WERI-Rb-1 (cell line): ENCODE measurements at regions not wholly inside any gene's neighbourhood (a gene's known extent, or its start where the extent isn't known, plus 50 kb on each side); places are given as distances from the start of the nearest gene placed in this dataset.

Experiments used
- DNase-seq: peaks from one replicate; pipeline ENCODE4 v3.0.0-alpha.2; 2020
- H3K27ac ChIP-seq: fragments of 250-450 bp; sonication (Bioruptor Pico); 2 replicates; pipeline ENCODE4 v1.5.1; 2020; ENCODE audit warnings: mild to moderate bottlenecking, moderate library complexity
- H3K27me3 ChIP-seq: fragments of 250-450 bp; sonication (Bioruptor Pico); 2 replicates; pipeline ENCODE4 v1.5.1; 2021; ENCODE audit warnings: mild to moderate bottlenecking, low read depth, moderate library complexity; ENCODE audit not compliant: insufficient read depth, severe bottlenecking
- H3K36me3 ChIP-seq: fragments of 250-450 bp; sonication (Bioruptor Pico); 2 replicates; pipeline ENCODE4 v1.5.1; 2020; ENCODE audit warnings: mild to moderate bottlenecking, moderate library complexity
- H3K4me3 ChIP-seq: 2 replicates; pipeline ENCODE4 v1.5.1; 2011; ENCODE audit warnings: low read depth, mild to moderate bottlenecking, control low read depth, low read length
- H3K9me3 ChIP-seq: fragments of 250-450 bp; sonication (Bioruptor Pico); 2 replicates; pipeline ENCODE4 v1.5.1; 2021; ENCODE audit warnings: mild to moderate bottlenecking, moderate library complexity; ENCODE audit not compliant: severe bottlenecking
- TF ChIP-seq, protein P1 (sequence below): IDR thresholded peaks from 2 replicates; pipeline ENCODE4 v1.5.1; 2011; ENCODE audit warnings: low read depth, mild to moderate bottlenecking, control low read depth, inconsistent platforms, low read length

DNA sequence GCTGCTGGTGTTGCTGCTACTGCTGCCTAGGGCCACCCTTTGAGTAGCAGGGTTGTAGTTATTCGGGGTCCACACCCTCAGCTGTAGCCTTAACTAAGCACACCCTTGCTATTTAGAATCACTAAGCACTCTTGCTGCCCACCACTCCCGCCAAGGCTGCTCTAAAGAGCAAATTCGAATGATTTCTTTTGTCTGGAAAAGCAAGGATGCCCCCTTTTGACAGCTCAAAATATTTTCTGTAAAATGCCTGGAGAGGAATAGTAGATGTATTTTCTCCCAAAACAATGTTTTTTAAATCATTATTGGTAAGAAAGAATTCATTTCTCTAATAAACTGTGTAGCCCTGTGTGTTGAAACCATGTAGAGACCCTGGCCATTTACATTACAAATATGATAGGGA lies 80.8 kb upstream of the PAPOLG start:
- DNase-seq = no peak
- TF ChIP-seq, protein P1, sequence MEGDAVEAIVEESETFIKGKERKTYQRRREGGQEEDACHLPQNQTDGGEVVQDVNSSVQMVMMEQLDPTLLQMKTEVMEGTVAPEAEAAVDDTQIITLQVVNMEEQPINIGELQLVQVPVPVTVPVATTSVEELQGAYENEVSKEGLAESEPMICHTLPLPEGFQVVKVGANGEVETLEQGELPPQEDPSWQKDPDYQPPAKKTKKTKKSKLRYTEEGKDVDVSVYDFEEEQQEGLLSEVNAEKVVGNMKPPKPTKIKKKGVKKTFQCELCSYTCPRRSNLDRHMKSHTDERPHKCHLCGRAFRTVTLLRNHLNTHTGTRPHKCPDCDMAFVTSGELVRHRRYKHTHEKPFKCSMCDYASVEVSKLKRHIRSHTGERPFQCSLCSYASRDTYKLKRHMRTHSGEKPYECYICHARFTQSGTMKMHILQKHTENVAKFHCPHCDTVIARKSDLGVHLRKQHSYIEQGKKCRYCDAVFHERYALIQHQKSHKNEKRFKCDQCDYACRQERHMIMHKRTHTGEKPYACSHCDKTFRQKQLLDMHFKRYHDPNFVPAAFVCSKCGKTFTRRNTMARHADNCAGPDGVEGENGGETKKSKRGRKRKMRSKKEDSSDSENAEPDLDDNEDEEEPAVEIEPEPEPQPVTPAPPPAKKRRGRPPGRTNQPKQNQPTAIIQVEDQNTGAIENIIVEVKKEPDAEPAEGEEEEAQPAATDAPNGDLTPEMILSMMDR = 0 out of 2 replicates have a peak, but pooled peaks have one; percentile 0
- H3K9me3 ChIP-seq = no peaks in the 10 kb centered on the region
- no peak overlapping the region for H3K27ac ChIP-seq
- no peaks in the 10 kb centered on the region for H3K36me3 ChIP-seq
- H3K4me3 ChIP-seq = no peak overlapping the region
- H3K27me3 ChIP-seq = peaks cover 17% of the 10 kb centered on the region

DNA sequence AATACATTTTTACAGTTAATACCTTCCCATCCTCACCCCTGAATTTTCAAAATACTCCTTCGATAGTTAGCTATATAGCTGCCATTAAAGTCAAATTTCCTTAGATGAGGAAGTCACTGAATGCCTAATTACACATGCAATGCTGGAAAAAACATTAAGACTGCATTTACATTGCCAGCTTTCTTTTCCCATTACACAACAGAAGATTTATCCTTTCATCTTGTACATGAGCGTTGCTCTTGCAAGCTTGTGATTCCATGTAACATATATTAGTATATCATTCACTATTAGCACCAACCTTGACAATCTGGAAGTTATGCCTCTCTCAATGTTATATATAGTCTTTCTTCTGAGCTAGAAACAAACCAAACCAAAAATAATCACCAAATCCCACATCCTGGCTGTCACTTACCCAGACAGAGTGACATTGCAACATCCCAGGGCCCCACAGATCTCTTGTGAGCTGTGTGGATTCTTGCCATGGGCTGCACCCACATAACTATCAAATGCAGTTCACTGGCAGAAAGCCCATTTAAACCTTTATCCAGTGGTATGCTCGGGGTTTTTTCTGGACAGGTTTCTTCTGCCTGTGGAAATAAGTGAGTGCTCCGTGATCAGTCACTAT lies 79.2 kb upstream of the PAPOLG start:
- Histone ChIP-seq H3K9me3 (peaks cover 4% of the 10 kb centered on the region), H3K4me3 (no peak overlapping the region), H3K36me3 (no peaks in the 10 kb centered on the region), H3K27me3 (peaks cover 10% of the 10 kb centered on the region), H3K27ac (no peak overlapping the region)
- TF ChIP-seq, protein P1 = no peak
- no peak for DNase-seq

DNA sequence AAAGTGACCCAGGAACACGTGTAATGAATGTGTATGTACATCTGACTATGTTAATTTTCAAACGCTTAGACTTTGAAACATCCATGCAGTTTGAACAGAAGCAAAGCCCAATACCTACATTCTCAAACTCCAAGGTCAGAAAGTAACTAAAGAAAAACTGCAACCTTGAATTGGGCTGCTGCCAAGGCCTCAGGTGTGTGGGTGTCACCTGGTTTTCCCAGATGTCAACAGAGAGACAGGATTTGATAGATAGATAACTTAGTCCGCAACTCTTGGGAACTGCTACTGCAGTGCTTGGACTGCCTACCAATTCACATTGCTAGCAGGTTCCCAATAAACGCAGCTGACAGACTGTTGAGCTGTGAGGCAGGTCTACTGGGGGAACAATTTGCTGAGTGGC lies 78.7 kb upstream of the PAPOLG start:
- no peak for DNase-seq

DNA sequence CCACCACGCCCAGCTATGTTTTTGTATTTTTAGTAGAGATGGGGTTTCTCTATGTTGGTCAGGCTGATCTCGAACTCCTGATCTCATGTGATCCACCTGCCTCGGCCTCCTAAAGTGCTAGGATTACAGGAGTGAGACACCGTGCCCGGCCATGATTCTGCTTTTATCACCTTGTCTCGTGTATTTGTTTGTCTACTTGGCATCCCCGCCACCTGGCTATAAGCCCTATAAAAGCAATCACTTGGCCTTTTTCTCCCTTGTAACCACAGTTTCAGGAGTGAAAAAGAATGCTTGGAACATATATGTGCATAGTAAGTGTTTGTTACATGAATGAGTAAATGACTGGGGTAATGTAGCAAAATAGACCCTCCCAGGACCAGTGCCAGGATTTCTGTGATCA lies 77.5 kb upstream of the PAPOLG start:
- no peak overlapping the region for H3K4me3 ChIP-seq
- no peaks in the 10 kb centered on the region for H3K36me3 ChIP-seq
- TF ChIP-seq, protein P1 = no peak
- H3K27me3 ChIP-seq = no peaks in the 10 kb centered on the region
- peaks cover 4% of the 10 kb centered on the region for H3K9me3 ChIP-seq
- no peak overlapping the region for H3K27ac ChIP-seq
- no peak for DNase-seq

More for the DNA sequence above, 78.7 kb upstream of the PAPOLG start:
- Histone ChIP-seq H3K27me3 (peaks cover 4% of the 10 kb centered on the region), H3K36me3 (no peaks in the 10 kb centered on the region), H3K4me3 (no peak overlapping the region), H3K27ac (no peak overlapping the region), H3K9me3 (peaks cover 4% of the 10 kb centered on the region)
- TF ChIP-seq, protein P1 = no peak

DNA sequence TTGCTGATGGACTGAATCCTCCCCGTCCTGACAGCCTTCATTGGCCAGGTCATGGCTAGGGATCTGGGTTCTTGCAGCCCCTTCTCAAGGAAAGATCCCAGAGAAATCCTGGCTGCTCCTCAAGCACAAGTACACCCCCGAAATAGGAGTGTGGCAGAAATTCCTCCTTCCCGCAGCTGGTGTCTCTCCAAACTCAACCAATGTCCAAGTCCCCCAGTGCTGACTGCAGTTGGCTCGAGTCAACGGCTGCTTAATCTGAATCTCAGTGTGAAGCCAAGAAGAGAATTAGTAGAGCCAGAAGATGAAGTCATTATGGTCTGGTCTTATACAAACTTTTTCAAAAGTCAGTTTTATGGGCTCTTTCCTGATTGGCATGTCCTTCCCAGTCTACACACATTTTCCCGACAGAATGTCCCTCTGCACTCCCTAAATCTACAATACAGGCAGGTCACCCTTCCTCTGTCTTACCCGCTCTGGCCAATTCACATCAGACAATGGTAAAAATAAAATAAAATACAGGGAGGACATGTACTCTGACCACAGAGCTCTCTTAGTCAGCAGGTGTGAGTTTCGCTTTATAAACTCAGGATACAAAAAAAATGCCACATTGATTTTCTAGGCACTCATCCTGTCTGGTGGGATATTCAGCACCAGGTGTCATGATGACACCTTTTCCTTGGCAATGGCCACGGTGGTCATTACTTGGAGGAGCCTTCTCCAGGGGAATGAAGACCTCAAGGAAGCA lies 76.9 kb upstream of the PAPOLG start:
- no peak overlapping the region for H3K27ac ChIP-seq
- DNase-seq = no peak
- H3K27me3 ChIP-seq = no peaks in the 10 kb centered on the region
- H3K9me3 ChIP-seq = peaks cover 4% of the 10 kb centered on the region
- H3K36me3 ChIP-seq = no peaks in the 10 kb centered on the region
- TF ChIP-seq, protein P1 = no peak
- H3K4me3 ChIP-seq = no peak overlapping the region
